MM.1S (cell line): ENCODE measurements at regions not wholly inside any gene's neighbourhood (a gene's known extent, or its start where the extent isn't known, plus 50 kb on each side); places are given as distances from the start of the nearest gene placed in this dataset.

Source experiments
- CTCF ChIP-seq: fragments of 300-600 bp; sonication (generic); IDR thresholded peaks from 2 replicates; pipeline ENCODE4 v1.5.1; 2016; ENCODE audit warnings: antibody characterized with exemption, low read length, mixed read lengths
- EZH2 ChIP-seq: fragments of 300-600 bp; sonication (generic); optimal IDR thresholded peaks from 2 replicates; pipeline ENCODE3; 2017; ENCODE audit warnings: low read depth, mild to moderate bottlenecking, antibody characterized with exemption, low read length, mixed read lengths

- TF ChIP-seq CTCF (no peak), EZH2 (no peak)
These were observed 1163.2 kb upstream of the SORCS1 start for GRCh38 chr10:108327706-108328105.
